ENCODE measurements at regions not wholly inside any gene's neighbourhood (a gene's known extent, or its start where the extent isn't known, plus 50 kb on each side); places are given as distances from the start of the nearest gene placed in this dataset.

DNA sequence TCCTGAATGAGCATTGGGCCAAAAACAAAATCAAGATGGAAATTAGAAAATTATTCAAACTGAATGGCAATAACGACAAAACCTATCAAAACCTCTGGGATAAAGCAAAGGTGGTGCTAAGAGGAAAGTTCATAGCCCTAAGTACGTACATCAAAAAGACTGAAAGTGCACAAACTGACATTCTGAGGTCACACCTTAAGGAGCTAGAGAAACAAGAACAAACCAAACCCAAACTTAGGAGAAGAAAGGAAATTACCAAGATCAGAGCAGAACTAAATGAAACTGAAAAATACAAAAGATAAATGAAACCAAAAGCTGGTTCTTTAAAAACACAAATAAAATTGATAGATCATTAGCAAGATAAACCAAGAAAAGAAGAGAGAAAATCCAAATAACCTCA, 1543.5 kb upstream of the ACVR2A start:
- no peak for DNase-seq

DNA sequence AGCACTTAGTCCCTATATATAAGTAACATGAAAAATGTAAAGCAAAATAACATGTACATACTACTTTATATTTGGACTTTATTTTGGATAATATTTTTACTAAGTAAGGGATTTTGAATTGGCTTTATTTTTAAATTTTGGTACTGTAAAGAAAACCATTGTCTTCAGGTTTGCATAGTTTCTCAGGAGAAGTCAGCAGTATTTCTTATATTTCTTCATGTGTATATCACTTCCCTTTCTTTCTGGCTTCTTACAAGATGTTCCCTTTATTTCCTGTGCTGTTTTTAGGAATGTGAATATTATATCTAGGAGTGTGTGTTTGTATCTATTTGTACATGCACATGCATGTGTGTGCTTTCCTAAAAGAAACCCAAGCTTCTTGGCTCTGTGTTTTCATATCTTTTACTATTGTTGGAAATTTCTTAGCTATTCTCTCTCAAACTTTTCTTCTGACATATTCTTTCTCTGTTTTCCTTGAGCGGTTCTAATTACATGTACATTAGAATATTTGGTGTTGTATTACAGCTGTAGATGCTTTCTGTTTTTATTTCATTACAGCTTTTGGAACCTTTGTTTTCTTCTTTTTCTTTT, 1549.7 kb upstream of the ACVR2A start:
- no peak for DNase-seq

DNA sequence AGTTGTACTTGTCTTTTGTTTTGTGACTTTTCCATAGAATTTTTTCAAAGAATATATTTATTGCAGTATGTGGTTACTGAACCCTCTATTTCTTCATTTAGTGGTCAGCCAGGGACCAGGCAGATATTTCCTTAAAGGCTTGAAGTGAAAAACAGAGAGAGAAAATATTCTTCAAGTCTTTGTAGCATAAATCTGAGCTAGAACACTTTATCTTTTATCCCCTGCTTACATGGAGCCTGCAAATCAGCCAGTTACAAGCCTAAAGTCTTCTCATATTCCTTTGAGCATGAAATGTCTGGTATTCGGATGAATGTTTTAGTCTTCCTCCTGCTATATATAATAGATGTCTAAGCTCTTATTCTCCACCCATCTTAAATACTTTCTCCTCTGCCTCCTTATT, 1557.5 kb upstream of the ACVR2A start:
- no peak for DNase-seq

DNA sequence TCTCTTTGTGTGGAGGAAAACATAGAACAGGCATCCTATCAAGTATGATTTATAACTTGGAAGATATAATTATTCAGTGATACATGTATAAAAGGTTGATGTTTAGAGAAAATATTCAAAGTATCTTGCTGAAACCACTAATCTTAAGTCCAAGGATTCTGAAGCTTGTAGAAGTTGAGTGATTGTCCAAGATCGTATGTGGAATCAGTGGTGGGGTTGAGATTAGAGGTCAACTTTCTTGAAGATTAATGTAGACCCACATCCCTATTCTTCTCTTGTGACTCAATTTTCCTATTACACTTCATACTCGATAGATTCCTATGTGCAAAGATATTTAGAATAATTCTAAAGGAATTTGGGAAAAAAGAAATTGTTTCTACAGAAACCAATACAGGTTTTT, 1565.9 kb upstream of the ACVR2A start:
- no peak for DNase-seq

DNA sequence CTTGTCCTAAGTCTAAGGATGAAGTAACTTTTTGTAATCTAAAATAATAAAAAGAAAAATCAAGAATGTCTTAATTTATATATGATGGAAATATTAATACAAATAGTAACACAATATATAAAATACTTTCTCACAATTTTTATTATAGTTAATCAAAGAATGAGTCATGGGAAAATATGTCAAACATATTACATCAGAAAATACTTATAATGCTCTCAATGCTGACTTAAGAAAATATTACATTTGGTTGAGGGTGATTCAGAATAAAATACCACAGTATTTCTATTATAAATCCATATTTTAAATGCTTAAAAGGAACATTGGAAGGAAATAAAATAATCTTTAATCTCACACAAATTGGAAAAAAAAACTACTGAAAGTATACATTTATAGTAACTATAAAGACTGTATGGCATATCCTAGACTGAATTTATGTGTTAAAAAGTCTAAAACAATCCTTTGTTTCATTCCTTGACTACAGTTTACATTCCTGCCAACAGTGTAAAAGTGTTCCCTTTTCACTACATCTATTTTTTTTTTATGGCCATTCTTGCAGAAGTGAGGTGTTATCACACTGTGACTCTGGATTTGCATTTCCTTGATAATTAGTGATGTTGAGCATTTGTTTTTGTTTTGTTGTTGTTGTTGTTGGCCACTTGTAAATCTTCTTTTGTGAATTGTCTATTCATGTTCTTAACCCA, 1573.5 kb upstream of the ACVR2A start:
- no peak for DNase-seq

DNA sequence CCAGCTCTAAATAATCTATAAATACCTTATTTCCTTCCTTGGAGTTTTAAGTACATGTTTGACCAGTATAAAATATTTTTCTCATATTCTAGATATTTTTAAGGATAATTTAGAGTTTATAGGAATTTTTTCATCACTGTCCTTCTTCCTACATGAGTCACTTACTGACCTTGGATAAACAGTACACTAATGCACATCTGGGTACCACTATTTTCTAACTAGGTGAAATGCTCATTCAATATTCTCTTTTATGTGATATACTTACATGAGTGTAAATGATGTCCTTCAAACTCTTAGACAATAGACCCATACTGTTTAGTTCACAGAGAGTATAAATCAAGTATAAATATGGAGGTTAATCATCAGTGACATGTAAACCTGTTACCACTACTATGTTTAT, 1574.2 kb upstream of the ACVR2A start:
- no peak for DNase-seq

DNA sequence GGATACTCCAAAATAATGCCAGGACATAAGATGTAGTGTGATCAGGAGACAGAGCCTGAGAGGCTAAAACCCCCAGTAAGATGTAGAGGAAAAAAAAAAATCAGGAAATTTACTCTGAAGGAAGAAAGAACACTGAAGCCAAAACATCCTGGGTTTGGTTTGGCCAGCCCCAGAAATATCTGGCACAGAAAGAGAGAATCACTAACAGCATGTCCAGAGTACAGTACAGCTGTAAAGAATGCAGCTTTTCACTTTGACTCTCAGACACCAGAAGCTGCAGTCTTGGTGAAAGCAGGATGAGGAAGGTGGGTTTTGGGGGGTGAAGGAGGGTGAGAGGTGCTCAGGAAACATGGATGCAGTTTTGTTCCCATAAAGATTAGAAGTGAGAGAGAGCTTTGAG, 1577.7 kb upstream of the ACVR2A start:
- DNase-seq, result no peak

DNA sequence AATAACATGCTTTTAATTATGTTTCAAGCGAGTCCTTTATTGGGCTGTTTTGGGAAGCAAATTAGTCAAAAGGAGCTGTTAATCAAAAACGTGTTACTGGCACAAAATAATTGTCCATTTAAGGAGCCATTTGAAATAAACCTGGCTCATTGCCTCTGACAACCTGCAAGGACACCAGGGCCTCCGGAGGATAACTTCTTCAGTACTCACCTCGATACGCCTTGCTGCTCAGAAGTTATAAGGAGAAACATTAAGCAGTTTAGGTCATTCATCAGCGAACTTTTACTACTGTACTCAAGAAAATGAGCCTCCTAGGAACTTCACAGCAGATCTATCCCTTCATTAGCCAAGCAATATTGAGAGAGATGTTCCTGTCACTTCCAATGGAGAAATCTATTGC, 1579.2 kb upstream of the ACVR2A start:
- no peak for DNase-seq

DNA sequence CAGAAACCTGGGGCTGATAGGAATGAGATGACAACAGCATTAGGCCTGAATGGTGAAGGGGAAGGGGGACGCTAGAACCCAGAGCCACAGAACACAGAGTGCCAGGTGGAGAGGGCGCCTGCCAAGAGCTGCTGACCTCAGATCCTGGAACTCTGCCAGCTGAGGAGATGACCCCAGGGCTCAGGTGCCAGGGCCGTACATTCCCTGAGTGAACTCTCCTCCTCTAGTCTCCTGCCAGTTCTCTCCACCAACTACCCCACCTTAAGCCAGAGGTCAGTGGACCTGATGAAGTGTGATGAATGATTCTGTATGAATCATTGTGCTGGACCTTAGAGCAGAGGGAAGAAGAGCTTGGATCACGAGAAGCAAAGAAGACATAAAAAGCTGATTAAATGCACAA, 1582.2 kb upstream of the ACVR2A start:
- DNase-seq, result no peak

DNA sequence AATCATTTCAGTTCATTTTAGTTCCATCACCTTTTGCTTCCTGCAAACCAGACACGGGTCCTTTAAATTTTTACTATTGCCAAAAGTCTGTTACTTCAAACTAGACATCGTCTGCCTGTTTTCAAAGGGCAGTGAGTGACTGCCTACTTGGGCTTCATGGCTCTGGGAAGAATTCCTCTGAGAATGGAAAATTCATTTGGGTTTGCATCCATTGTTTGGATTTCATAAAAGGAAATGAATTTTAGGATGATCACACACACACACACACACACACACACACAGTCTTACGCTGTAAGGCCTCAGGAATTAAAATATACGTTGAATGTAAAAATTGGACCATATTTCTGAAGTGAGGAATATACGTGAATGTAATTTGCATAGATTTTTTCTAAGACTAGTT, 1584.3 kb upstream of the ACVR2A start:
- no peak for DNase-seq

DNA sequence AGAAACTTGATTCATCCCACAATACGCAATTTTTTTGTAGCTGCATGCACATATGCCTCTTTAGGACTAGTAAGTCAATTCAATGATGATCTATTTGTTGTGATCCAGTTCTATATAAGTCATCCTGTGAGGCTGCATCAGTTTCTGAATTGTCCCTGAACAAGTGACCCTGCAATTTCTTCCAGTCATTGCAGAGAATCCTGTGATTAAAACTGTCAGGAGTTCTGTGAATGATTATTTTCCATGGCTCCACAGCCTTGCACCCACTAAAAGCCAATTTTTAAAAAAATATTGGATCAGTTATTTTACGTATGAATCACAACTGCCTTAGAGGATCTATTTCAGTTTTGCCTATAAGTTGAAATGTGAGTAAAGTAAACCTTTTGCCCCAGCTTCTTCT, 1585.0 kb upstream of the ACVR2A start:
- no peak for DNase-seq

DNA sequence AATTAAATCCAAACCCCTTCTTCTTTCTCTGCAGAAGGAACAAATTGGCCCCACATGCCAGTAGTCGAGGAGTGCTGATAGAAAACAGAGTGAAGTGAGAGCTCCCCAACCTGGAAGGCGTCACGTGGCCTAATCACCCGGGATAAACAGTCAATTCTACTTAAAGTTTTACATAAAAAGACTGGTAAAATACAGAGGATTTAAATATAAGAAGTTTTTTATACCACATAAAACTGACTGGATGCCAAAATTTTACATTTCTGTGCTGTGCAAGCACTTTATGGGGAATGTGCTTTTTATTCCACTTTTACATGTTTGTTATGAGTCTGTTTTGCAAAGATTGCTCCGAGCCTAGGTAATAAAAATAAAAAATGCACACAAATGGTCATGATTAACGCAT, 1586.8 kb upstream of the ACVR2A start:
- no peak for DNase-seq

DNA sequence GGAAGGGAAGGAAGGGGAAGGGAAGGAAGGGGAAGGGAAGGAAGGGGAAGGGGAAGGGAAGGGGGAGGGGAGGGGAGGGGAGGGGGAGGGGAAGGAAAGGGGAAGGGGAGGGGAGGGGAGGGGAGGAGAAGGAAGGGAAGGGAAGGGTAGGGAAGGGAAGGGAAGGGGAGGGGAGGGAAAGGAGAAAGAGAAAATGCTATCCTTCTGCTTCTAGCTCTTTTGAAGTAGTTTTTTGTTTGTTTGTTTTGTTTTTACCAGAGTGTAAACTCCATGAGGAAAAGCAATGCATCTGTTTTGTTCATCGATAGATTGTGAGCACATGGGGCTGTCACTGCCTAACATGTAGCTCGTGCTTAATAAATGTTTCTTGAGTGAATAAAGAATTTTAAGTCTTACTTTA, 1592.7 kb upstream of the ACVR2A start:
- no peak for DNase-seq

DNA sequence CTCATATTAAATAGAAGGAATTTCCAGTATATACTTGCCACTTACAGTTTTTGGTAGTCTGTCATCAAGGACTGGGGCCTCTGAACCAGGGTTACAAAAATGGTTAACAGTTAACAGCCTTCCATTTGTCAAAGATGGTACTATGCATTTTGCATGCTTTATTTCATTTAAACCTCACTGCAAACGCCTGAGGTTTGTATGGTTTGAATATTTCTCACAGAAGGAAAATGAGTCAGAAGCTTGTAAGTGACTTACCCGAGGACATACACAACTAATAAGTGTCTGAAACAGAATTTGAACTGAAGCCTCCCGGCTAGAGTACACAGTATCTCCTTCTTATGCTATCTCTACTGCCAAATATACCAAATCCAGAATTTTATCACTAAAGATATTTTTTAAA, 1593.5 kb upstream of the ACVR2A start:
- DNase-seq, result no peak

DNA sequence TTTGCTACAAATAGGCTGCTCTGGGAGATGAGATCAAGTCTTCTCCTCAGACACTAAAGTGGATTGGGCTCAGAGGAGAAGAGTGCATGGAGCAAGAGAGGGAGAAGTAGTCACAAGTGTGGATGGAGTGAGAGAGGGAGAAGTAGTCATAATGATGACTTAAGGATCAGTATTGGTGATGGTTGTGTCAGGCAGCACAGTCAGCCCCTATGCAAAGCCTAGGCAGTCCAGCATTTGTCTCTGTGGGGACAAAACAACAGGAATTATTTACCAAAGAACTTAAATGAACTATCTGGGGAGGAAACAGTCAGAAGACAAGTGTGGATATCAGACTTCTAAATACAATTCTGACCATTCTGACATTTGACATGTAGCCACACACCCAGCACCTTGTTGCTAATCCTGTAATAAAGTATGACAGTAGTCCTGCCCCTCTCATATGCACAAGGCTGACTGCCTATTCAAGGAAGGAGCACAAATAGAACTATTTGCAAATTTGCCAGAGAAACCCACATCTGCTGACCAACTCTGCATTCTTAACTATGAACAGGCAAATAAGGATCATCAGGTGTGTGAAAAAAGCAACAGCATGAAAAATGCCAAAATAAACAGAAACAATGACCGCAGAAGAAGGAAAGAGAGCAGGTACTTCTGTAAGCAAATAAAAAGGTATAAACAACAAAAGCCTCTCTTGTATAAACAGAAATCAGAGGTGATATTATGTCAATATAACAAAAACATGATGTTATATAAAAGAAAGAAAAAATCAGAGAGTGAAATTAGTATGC, 1597.9 kb upstream of the ACVR2A start:
- peak; percentile 26 for DNase-seq

DNA sequence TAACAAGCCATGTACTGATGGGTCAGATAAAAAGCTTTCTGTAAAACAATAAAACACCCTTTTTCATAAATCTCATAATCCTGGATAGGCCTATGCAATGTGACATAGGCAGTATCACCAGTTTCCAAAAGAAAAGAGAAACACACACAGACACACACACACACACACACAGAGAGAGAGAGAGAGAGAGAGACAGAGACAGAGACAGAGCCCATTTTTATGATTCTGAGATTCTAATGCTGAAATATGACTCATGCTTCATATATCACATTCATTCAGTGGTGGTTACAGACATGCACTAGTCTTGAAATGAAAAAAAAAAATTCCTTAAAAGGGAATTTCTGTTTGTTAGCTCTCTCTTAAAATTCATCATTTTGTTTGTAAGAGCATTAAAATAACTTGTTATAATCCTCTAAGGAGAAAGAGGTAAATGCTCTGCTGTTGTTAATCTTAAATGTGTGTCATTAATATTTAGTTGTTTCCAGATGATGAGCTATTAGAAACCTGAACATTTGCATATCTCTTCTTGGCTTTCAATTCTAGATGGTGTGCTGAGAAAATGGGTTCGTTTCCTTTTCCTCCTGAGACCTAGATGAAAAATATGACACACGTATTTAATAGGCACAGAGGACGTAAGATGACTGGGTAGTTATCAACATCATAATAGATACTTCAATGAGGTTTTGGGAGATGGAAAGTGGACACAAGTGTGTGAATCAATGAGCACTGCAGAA, 1598.7 kb upstream of the ACVR2A start:
- DNase-seq, result no peak

DNA sequence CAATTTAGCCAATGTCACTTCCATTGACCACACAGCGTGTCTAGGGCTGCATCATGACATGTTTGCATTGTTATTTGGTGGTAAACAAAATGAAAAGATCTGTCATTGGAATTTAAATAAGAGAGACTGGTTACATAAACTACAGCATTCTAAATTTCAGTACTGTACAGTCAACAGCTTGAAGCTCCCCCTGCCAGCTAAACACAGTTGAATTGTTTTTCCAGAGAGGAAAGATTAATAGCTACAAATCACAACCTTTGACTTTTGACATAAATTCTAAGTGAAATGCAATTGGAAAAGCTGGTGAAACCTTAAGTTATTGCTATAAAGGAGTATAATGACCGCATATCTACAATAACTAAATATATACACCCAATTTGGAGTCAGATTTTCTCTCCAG, 1600.0 kb upstream of the ACVR2A start:
- DNase-seq, result no peak

DNA sequence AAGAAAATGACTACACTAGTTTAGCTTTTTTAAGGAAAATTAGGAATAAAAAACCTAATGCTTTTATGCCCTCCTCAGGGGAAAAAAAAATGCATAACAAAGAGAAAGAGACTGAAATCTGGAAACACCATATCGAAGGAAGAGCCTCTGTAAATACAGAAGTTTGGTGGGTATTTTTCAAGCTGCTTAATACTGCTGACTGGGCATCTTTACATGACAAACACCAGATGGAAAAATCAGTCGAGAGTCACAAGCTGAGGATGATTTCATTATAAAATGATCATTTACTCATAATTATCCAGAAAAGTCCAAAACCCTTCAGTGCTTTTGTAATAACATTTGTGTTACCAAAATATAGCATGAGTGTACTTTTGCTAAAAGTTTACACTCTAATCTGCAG, 1600.7 kb upstream of the ACVR2A start:
- no peak for DNase-seq

DNA sequence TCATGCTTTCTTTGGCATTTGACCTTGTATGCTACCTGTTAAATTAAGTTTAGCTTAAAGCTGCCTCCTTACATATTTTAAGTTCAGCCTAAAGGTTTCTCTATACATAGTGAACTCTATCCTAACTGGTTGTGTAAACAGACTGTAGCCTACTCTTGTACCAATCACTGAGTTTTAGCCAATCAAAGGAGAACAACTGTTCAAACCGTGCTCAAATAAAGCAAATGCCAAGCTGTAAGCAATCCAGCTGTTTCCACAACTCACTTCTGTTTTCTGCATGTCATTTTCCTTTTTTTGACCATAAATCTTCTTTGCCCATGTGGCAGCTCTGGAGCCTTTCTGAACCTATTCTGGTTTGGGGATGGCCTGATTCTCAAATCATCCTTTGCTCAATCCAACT, 1603.8 kb upstream of the ACVR2A start:
- no peak for DNase-seq

DNA sequence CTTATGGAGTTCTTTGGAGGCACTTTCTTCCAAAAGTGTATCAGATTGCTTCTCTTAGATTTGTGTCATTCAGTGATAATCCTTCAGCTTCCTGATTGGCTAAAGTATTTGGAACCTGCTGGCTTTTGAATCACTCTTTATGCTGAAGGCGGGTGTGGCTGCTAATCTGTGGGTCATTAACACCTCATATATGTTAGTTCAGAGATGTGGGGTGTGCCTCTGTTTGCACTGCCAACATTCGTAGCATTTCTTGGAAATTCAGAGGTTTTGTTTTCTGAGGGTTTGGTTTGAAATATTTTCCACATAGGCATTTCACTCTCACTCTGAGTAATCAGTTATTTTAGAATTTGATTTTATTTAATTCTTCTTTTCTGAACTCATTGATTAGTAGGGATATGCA, 1604.4 kb upstream of the ACVR2A start:
- DNase-seq, result no peak

DNA sequence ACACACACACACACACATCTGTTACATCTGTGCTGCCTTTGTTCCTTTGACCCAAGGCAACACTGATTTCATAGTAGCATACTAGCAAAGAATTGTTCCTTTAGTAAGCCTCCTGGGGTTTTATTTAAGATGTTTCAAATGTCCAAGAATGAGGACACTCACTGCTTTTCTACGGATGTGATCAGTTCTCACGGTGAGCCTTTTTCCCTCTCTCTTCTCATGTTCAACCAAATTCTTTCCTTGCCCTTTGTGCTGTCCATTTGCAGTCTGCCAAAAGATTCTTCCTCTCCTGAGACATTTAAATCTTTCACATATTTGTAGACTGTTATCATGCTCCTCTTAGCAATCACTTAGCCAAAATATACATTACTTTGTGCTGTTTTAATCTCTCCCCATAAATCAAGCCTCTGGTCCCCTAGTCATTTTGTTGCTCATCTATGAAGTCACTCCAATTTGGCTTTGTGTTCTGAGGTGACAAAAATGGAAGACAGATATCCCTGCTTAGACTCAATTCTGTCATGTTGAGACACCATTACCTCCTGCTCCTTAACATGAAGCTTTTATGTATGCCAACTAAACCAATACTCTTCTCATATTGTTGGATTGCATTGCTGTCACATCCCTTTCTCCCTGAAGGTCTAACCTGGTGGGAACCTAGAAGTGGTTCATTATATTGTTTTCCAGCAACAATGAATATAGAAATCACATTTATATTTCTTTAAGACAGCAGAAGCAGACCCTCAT, 1605.3 kb upstream of the ACVR2A start:
- no peak for DNase-seq

DNA sequence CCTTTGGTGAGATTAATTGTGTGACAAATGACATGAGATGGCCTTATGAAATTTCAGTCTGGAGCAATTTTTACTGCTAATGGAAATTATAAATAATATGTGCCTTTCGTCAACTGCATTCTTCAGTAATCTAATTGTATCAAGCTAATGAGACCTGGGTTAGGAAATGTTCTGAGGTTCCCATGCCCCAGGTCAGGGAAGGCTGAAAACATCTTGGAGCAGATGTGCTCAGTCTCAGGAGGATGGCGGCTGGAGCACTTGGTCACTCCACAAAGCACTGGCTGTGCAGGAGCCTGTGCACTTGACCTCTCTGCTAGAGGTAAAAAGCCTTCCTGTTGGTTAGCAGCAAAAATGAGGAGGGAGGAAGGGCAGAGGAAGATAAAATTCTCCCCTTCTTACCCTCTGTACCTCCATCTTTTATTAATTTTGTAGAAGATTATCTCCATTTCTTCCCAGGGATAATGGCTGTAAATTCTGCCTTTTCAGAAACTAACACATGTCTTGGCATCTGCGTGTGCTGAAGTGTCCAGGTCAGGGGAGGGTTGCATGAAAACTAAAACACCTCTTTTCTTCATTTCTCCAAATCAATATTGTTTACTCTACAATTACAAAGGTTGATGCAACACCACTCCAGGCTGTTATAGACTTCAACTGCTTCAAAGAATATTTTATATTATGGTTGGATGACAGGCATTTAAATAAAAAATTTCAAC, 1606.4 kb upstream of the ACVR2A start:
- DNase-seq, result no peak
